NOMO-1 treated with DMSO at 0.1 percent for 48 hours (cell line): ENCODE measurements at regions not wholly inside any gene's neighbourhood (a gene's known extent, or its start where the extent isn't known, plus 50 kb on each side); places are given as distances from the start of the nearest gene placed in this dataset.
A peak's percentile ranks its signal among the peaks of the same experiment; 100 is the strongest.

ENCODE experiments used
- DNase-seq: peaks from one replicate; lab custom pipeline; 2025; ENCODE audit not compliant: unreplicated experiment; lab: John Stamatoyannopoulos, UW

GRCh38 chr1:59046730-59047157 is 250.2 kb upstream of the FGGY start:
- DNase-seq = no peak

DNA sequence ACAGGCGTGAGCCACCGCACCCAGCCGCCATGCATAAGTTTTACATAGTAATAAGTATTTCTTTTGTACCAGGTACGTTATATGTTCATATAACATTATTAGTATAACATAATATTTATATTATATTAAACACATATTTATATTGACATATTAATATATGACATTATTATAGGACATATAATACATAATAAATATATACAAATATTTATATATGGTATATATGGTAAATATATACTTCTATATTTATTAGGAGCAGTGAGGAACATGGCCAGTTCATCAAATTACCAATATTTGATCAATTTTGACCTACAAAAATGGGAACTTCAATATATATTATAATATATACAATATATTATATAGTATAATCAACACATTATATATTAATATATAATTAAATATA is 245.9 kb upstream of the FGGY start:
- no peak for DNase-seq

DNA sequence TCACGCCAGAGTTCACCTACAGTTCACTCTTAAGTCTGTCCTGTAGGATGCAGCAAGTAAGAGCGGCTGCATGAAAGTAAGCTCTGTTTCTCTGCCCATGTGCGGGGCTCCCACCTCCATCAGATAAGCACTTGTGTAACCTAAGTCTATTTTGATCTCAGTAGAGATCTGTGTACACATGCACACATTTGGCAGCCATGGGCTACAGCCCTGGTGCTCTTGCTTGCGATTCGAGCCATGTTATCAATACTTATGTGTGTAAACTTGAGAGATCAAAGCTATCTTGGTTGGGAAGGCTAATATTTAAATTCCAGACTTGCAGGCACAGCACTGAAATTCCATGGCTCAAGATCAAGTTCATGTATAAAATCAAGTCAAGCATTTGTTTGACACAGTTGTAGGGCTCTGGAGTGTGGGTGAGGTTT is 244.7 kb upstream of the FGGY start:
- no peak for DNase-seq

- DNase-seq = no peak
Measured at GRCh38 chr1:59054172-59054571, 242.7 kb upstream of the FGGY start.

DNA sequence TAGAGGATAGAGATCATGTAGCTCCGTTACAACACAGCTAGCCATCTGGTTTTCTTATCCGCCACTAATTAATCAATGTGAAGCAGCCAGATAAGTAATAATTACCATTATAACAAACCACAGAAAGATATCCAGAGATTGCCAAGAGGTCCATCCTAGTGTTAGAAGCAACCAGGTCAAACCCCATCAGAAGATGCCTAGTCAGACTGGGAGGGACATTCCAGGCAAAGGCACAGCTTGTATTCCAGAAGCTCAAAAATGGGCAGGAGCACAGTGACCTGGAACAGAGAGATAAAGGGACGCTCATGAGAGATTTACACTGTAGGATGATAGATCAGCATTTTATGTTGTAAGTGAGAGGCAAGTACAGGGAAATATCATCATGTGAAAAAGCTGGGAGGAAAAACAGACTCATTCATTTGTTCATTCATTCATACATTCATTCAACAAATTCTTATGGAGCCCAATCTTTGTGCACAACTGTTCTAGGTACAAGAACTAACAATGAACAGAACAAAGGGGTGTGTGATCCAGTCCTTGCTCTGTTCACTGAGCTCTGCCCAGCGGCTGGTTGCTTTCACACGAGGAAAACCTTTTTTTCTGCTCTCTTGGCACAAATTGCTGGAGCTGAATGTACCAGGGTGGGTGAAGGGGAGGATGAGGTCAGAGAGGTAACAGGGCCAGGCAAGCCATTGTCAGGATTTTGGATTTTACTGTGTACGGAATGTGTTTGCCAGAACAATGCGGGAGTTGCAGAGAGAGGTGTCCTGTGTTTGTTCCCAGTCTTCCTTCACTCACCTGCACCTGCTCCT is 240.8 kb upstream of the FGGY start:
- no peak for DNase-seq

DNA sequence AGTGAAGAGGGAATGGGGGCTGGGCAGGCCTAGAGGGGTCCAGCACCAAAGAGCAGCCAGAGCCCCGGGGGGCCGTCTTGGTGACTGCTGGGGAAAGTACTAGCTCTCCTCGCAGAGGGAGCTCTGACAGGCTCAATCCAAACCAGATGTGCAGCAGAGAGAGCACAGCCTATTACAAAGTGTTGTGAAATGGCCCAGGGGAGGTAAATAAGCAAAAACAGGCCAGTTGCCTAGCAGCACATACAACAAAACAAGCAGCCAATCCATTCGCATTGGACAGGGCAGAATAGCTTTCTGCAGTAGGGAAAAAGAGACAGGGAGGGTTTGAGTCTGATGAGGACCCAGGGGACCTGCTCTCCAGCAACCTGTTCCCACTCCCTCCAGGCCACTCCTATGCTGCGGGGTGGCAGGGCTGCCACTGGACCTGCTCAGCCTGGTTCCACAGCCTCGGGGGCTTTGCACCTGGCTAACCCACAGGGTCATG is 239.6 kb upstream of the FGGY start:
- DNase-seq = peak; percentile 41

- no peak for DNase-seq
Measured at GRCh38 chr1:59057796-59058195, 239.1 kb upstream of the FGGY start.

GRCh38 chr1:59058665-59059439 is 238.0 kb upstream of the FGGY start:
- no peak for DNase-seq

- no peak for DNase-seq
Measured at GRCh38 chr1:59061876-59062275, 235.0 kb upstream of the FGGY start.

- no peak for DNase-seq
Measured at GRCh38 chr1:59062743-59063142, 234.2 kb upstream of the FGGY start.

DNA sequence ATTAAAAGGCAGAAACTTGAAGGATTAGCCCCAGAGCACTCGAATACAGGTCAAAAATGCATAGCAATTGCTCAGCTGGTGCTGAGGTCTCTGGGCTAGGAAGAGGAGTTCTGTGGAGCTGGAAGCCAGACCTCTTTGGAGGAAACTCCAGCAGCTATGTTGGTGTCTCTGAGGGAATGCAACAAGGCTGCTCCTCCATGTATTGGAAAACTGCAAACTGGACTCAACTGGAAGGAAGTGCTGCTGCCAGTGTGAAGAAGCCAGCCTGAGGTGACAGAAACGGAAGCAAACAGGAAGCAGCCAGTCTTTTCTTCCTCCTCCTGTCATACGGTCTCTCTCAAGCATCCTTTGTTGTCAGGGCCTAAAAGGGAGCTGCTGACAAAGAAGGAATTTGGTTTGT is 233.4 kb upstream of the FGGY start:
- DNase-seq = no peak

DNA sequence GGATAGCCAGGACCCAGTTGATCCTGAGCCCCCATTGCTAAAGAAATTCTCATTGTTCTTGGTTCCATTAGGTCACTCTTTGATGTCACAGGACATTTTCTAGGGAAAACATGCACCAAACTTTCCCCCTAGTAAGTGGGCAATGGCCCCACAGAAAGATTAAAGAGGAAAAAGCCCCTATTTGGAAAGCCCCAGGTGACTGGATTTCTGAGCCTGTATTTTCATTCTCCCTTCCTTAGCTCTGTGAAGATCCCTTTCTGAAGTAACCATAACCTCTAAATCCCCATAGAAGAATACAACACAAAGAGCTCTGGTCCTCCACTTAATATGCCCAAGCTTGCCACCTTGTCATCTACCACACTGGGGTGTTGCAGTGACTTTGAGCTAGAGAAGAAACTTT is 232.3 kb upstream of the FGGY start:
- DNase-seq = no peak

- DNase-seq = no peak
Measured at GRCh38 chr1:59066236-59066635, 230.7 kb upstream of the FGGY start.

DNA sequence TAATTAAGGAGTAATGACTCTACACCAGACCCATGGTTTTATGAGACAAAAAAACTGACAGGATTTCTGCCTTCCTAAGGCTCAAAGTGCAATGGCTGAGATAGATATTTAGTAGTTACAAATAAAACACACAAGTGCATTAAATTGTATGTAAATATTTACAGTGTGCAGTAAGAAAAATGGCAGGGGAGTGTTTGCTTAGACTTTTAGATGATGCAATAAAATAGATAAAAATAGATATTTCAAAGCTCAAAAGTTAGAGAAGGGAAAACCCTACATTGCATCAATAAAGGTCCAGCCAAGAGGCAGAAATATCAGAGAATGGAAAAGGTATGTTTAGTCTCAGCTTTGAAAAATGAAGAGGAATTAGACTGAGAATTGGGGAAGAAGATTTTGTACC is 226.3 kb upstream of the FGGY start:
- DNase-seq = no peak

- peak; percentile 78 for DNase-seq
Measured at GRCh38 chr1:59071289-59071688, 225.6 kb upstream of the FGGY start.

DNA sequence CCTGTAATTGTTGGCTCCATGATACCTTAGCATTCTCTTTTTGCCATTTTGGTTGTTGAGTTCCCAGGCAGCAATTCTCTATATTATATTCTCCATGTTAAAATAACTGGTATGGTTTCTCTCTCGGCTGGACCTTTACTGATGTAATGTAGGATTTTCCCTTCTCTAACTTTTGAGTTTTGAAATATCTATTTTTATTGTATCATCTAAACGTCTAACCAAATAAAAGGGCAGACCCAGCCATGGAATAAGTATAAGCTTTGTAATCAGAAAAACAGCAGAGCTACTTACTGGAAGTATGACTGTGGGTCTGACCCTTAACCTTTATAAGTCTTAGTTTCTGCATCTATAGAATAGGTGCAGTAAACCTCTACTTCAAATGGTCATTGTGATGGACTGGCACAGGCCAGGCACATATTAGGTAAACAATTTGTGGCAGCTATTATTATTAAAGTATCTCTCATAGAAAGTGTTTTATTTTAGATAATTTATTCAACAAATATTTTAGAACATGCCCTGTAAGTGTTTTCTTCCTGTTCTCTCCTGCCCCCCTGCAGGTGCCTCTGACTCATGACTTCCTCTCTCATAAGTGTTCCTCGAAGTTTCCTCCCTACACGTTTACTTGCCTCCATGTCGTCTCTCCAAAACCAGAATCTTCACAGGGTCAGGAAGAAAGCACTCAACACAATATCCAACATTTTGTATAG is 224.9 kb upstream of the FGGY start:
- peak; percentile 29 for DNase-seq

- no peak for DNase-seq
Measured at GRCh38 chr1:59072583-59072947, 224.3 kb upstream of the FGGY start.

- no peak for DNase-seq
Measured at GRCh38 chr1:59074598-59074997, 222.3 kb upstream of the FGGY start.

GRCh38 chr1:59075021-59075420 is 221.9 kb upstream of the FGGY start:
- no peak for DNase-seq

- DNase-seq = no peak
Measured at GRCh38 chr1:59076612-59077011, 220.3 kb upstream of the FGGY start.

- no peak for DNase-seq
Measured at GRCh38 chr1:59077466-59078069, 219.3 kb upstream of the FGGY start.
